GM23338 (cell line): ENCODE measurements at regions not wholly inside any gene's neighbourhood (a gene's known extent, or its start where the extent isn't known, plus 50 kb on each side); places are given as distances from the start of the nearest gene placed in this dataset.

Source experiments
- ATAC-seq: fragments of 200-7000 bp; cut with Tn5 transposase; 3 replicates; pipeline ENCODE4 v1.9.1; 2020
- DNase-seq: peaks from one replicate; pipeline ENCODE4 v3.0.0-alpha.2; 2015; ENCODE audit warnings: low spot score
- H2AFZ ChIP-seq: fragments of 200-600 bp; sonication (generic); 2 replicates; pipeline ENCODE4 v1.8.0; 2016; ENCODE audit warnings: antibody characterized with exemption, mild to moderate bottlenecking, moderate library complexity
- H3F3A ChIP-seq: fragments of 200-600 bp; sonication (generic); replicated peaks from 2 replicates; pipeline ENCODE4 v1.8.0; 2017; ENCODE audit warnings: antibody characterized with exemption, mixed run types, low read depth
- H3K27ac ChIP-seq: fragments of 200-600 bp; sonication (generic); 2 replicates; pipeline ENCODE4 v1.6.1; 2016; ENCODE audit warnings: low read depth
- H3K27me3 ChIP-seq: fragments of 200-600 bp; sonication (generic); 2 replicates; pipeline ENCODE4 v1.8.0; 2016; ENCODE audit warnings: mild to moderate bottlenecking, mixed run types, moderate library complexity; ENCODE audit not compliant: insufficient read depth
- H3K36me3 ChIP-seq: fragments of 200-600 bp; sonication (generic); 2 replicates; pipeline ENCODE4 v1.8.0; 2016; ENCODE audit warnings: mild to moderate bottlenecking; ENCODE audit not compliant: insufficient read depth
- H3K4me1 ChIP-seq: fragments of 200-600 bp; sonication (generic); 2 replicates; pipeline ENCODE4 v1.8.0; 2016; ENCODE audit warnings: mild to moderate bottlenecking, moderate library complexity; ENCODE audit not compliant: insufficient read depth
- H3K4me2 ChIP-seq: fragments of 200-600 bp; sonication (generic); 2 replicates; pipeline ENCODE4 v1.7.1; 2017; ENCODE audit warnings: mixed run types
- H3K4me3 ChIP-seq: fragments of 200-600 bp; sonication (generic); 2 replicates; pipeline ENCODE4 v1.6.1; 2016; ENCODE audit warnings: mixed run types
- H3K79me2 ChIP-seq: fragments of 200-600 bp; sonication (generic); replicated peaks from 2 replicates; pipeline ENCODE4 v1.8.0; 2017; ENCODE audit warnings: mild to moderate bottlenecking; ENCODE audit not compliant: insufficient read depth
- H3K9me2 ChIP-seq: fragments of 200-600 bp; sonication (generic); 2 replicates; pipeline ENCODE4 v1.8.0; 2017; ENCODE audit not compliant: insufficient read depth
- H4K20me1 ChIP-seq: fragments of 200-600 bp; sonication (generic); replicated peaks from 2 replicates; pipeline ENCODE4 v1.8.0; 2017; ENCODE audit warnings: mild to moderate bottlenecking; ENCODE audit not compliant: insufficient read depth
- H3K27ac Mint-ChIP-seq: 2 replicates; pipeline ENCODE4 v1.8.0; 2020; ENCODE audit warnings: inconsistent platforms, mild to moderate bottlenecking, moderate library complexity, mixed read lengths
- H3K27me3 Mint-ChIP-seq: 3 replicates; pipeline ENCODE4 v1.8.0; 2022; ENCODE audit warnings: low read depth, mild to moderate bottlenecking, moderate library complexity, mixed read lengths, inconsistent platforms; ENCODE audit not compliant: insufficient read depth, poor library complexity
- H3K36me3 Mint-ChIP-seq: 3 replicates; pipeline ENCODE4 v1.8.0; 2021; ENCODE audit warnings: low read depth, mild to moderate bottlenecking, inconsistent platforms, moderate library complexity, mixed read lengths
- H3K4me1 Mint-ChIP-seq: 3 replicates; pipeline ENCODE4 v1.8.0; 2020; ENCODE audit warnings: mild to moderate bottlenecking, inconsistent platforms, mixed read lengths
- H3K4me3 Mint-ChIP-seq: 3 replicates; pipeline ENCODE4 v1.8.0; 2021; ENCODE audit warnings: moderate library complexity, mild to moderate bottlenecking, inconsistent platforms, mixed read lengths
- H3K9me3 Mint-ChIP-seq: 3 replicates; pipeline ENCODE4 v1.8.0; 2020; ENCODE audit warnings: moderate library complexity, mild to moderate bottlenecking, inconsistent platforms, mixed read lengths
- CREB1 ChIP-seq: fragments of 250-450 bp; sonication (Bioruptor Pico); IDR thresholded peaks from 2 replicates; pipeline ENCODE4 v1.5.0; 2020; ENCODE audit warnings: low read depth, mild to moderate bottlenecking, moderate library complexity
- ETS1 ChIP-seq: IDR thresholded peaks from 2 replicates; pipeline ENCODE4 v1.6.1; 2016; ENCODE audit warnings: antibody characterized with exemption
- EZH2 ChIP-seq: fragments of 200-600 bp; sonication (generic); IDR thresholded peaks from one replicate; pipeline ENCODE4 v1.8.0; 2017; ENCODE audit warnings: antibody characterized with exemption, mild to moderate bottlenecking, low read depth; ENCODE audit not compliant: unreplicated experiment
- EZH2phosphoT487 ChIP-seq: fragments of 200-600 bp; sonication (generic); IDR thresholded peaks from one replicate; pipeline ENCODE4 v1.8.1; 2018; ENCODE audit warnings: antibody characterized with exemption; ENCODE audit not compliant: unreplicated experiment
- JUNB ChIP-seq: IDR thresholded peaks from one replicate; pipeline ENCODE4 v1.6.1; 2016; ENCODE audit warnings: antibody characterized with exemption; ENCODE audit not compliant: unreplicated experiment
- NANOG ChIP-seq: IDR thresholded peaks from 2 replicates; pipeline ENCODE4 v1.6.1; 2016; ENCODE audit warnings: antibody characterized with exemption, borderline replicate concordance
- POLR2AphosphoS5 ChIP-seq: IDR thresholded peaks from 2 replicates; pipeline ENCODE4 v1.6.1; 2016; ENCODE audit warnings: antibody characterized with exemption, low read depth
- REST ChIP-seq: IDR thresholded peaks from one replicate; pipeline ENCODE4 v1.6.1; 2018; ENCODE audit warnings: antibody characterized with exemption; ENCODE audit not compliant: unreplicated experiment
- ZNF114 ChIP-seq: fragments of 250-450 bp; sonication (Bioruptor Pico); IDR thresholded peaks from 2 replicates; pipeline ENCODE4 v1.5.0; 2020; ENCODE audit warnings: mild to moderate bottlenecking, moderate library complexity
- ZNF331 ChIP-seq: fragments of 250-450 bp; sonication (Bioruptor Pico); IDR thresholded peaks from 2 replicates; pipeline ENCODE4 v1.5.0; 2020; ENCODE audit warnings: low read depth, mild to moderate bottlenecking, moderate library complexity

GRCh38 chr15:55060836-55061235 is 135.9 kb downstream of the RSL24D1 start:
- no peak overlapping the region; the same call in 1 of the 2 replicates for H3K27ac Mint-ChIP-seq
- ATAC-seq, result no peak
- peaks cover 15% of the 10 kb centered on the region; the same call in 2 of the 3 replicates for H3K36me3 Mint-ChIP-seq

GRCh38 chr15:55056500-55056899 is 140.2 kb downstream of the RSL24D1 start:
- H3K9me3 Mint-ChIP-seq, result peaks cover 22% of the 10 kb centered on the region; the same call in 2 of the 3 replicates
- Histone ChIP-seq H3K9me2 (no peaks in the 10 kb centered on the region), H3F3A (no peaks in the 10 kb centered on the region), H3K4me2 (no peak overlapping the region), H3K4me3 (no peak overlapping the region), H3K4me1 (no peaks in the 10 kb centered on the region), H2AFZ (no peak overlapping the region), H3K36me3 (0 out of 2 replicates have a peak, but pooled peaks cover 7% of the 10 kb centered on the region), H3K27ac (no peak overlapping the region), H4K20me1 (no peaks in the 10 kb centered on the region), H3K79me2 (no peaks in the 10 kb centered on the region), H3K27me3 (no peaks in the 10 kb centered on the region)
- DNase-seq (no peak), ATAC-seq (no peak)
- no peaks in the 10 kb centered on the region for H3K4me1 Mint-ChIP-seq
- no peaks in the 10 kb centered on the region for H3K36me3 Mint-ChIP-seq
- peaks cover 1% of the 10 kb centered on the region for H3K27me3 Mint-ChIP-seq
- H3K27ac Mint-ChIP-seq, result no peak overlapping the region
- H3K4me3 Mint-ChIP-seq, result no peak overlapping the region
- TF ChIP-seq EZH2 (no peak), JUNB (no peak), POLR2AphosphoS5 (no peak), CREB1 (CRISPR knock-in tag) (no peak), ZNF114 (CRISPR knock-in tag) (no peak), EZH2phosphoT487 (no peak), NANOG (no peak), ETS1 (no peak), REST (no peak)

More at GRCh38 chr15:55060836-55061235, 135.9 kb downstream of the RSL24D1 start:
- Mint-ChIP-seq H3K4me3 (no peak overlapping the region), H3K4me1 (no peaks in the 10 kb centered on the region), H3K9me3 (peaks cover 35% of the 10 kb centered on the region), H3K27me3 (peaks cover 1% of the 10 kb centered on the region)
- DNase-seq, result no peak
- Histone ChIP-seq H2AFZ (no peak overlapping the region), H3K27ac (no peak overlapping the region), H3K36me3 (0 out of 2 replicates have a peak, but pooled peaks cover 2% of the 10 kb centered on the region), H3K4me1 (no peaks in the 10 kb centered on the region), H3K4me2 (no peak overlapping the region), H3K4me3 (no peak overlapping the region), H4K20me1 (no peaks in the 10 kb centered on the region), H3F3A (no peaks in the 10 kb centered on the region), H3K27me3 (no peaks in the 10 kb centered on the region), H3K79me2 (no peaks in the 10 kb centered on the region), H3K9me2 (no peaks in the 10 kb centered on the region)
- TF ChIP-seq JUNB (no peak), ZNF331 (CRISPR knock-in tag) (no peak), CREB1 (CRISPR knock-in tag) (no peak), REST (no peak)
